K562 (cell line): ENCODE measurements at regions not wholly inside any gene's neighbourhood (a gene's known extent, or its start where the extent isn't known, plus 50 kb on each side); places are given as distances from the start of the nearest gene placed in this dataset.
A peak's percentile ranks its signal among the peaks of the same experiment; 100 is the strongest.

Experiments
- ATAC-seq: fragments of 200-7000 bp; cut with Tn5 transposase; 3 replicates; pipeline ENCODE4 v1.9.1; 2020; ENCODE audit warnings: moderate library complexity
- BruUV-seq: library from RNA; stranded (reverse); fragments of 400-500 nt; replicated peaks from 2 replicates; lab custom pipeline; 2021; lab: Mats Ljungman, UMichigan
- CTCF ChIA-PET: fragments of 300-600 bp; formaldehyde crosslinking; extraction: SDS; loops from one replicate; lab custom pipeline; 2021; ENCODE audit warnings: low intra/inter-chr PET ratio; lab: Yijun Ruan, JAX
- POLR2A ChIA-PET: fragments of 300-600, 350-650 bp; sonication (Branson Sonifier 250); formaldehyde crosslinking; extraction: SDS; loops from one replicate; lab custom pipeline; 2021; ENCODE audit warnings: antibody characterized with exemption, inconsistent platforms; lab: Yijun Ruan, JAX
- DNase-seq, 4 experiments: peaks; one replicate each; pipeline versions ENCODE4 v3.0.0 to v3.0.0-alpha.2; 2011 to 2018; ENCODE audit warnings: low spot score in 3 of 4, mixed read lengths in 3 of 4; ENCODE audit errors: extremely low read depth in 1 of 4
- FAIRE-seq: peaks from 2 replicates; lab custom pipeline; 2011; peaks lifted over from hg19 to GRCh38; lab: Jason Lieb, UNC
- H2AFZ ChIP-seq: 2 replicates; pipeline ENCODE4 v1.6.0; 2011; ENCODE audit warnings: low read depth, low read length, control low read depth, inconsistent platforms
- H3K27ac ChIP-seq: fragments of 200-600 bp; 3 replicates; pipeline ENCODE4 v1.8.0; 2011; ENCODE audit warnings: low read depth, mild to moderate bottlenecking, control low read depth, inconsistent platforms, low read length, moderate library complexity, mixed read lengths; ENCODE audit errors: extremely low read depth
- H3K27me3 ChIP-seq, 2 experiments: fragments of 300-600 bp in 1 of 2; 2 replicates in 1 of 2; 3 replicates in 1 of 2; pipeline versions ENCODE4 v1.6.0 to v1.8.0; 2011; ENCODE audit warnings: inconsistent platforms in 2 of 2, low read length in 2 of 2, mild to moderate bottlenecking in 1 of 2, mixed read lengths in 1 of 2, moderate library complexity in 1 of 2; ENCODE audit not compliant: control insufficient read depth in 2 of 2, insufficient read depth in 2 of 2
- H3K36me3 ChIP-seq: fragments of 300-600 bp; 3 replicates; pipeline ENCODE4 v1.8.0; 2011; ENCODE audit warnings: mild to moderate bottlenecking, low read length, inconsistent platforms; ENCODE audit not compliant: control insufficient read depth, insufficient read depth
- H3K4me1 ChIP-seq, 2 experiments: fragments of 200-600 bp in 1 of 2; replicated peaks in 1 of 2; 2 replicates in 1 of 2; 3 replicates in 1 of 2; pipeline versions ENCODE4 v1.5.1 to v1.8.0; 2011; ENCODE audit warnings: inconsistent platforms in 2 of 2, low read length in 2 of 2, mild to moderate bottlenecking in 1 of 2, mixed read lengths in 1 of 2, moderate library complexity in 1 of 2; ENCODE audit not compliant: control insufficient read depth in 2 of 2, insufficient read depth in 2 of 2
- H3K4me2 ChIP-seq: 2 replicates; pipeline ENCODE4 v1.6.1; 2011; ENCODE audit warnings: low read length, control low read depth, inconsistent platforms, mixed read lengths; ENCODE audit not compliant: insufficient read depth
- H3K4me3 ChIP-seq: fragments of 200-600 bp; sonication (generic), shearing (Covaris generic); 2 replicates; pipeline ENCODE4 v1.5.1; 2016; ENCODE audit warnings: control low read depth, inconsistent platforms
- H3K79me2 ChIP-seq: fragments of 200-600 bp; 3 replicates; pipeline ENCODE4 v1.8.0; 2011; ENCODE audit warnings: low read length, inconsistent platforms; ENCODE audit not compliant: control insufficient read depth, insufficient read depth
- H3K9ac ChIP-seq, 2 experiments: 2 replicates each; pipeline versions ENCODE4 v1.6.0 to v1.6.1; 2011; ENCODE audit warnings: low read depth in 2 of 2, low read length in 2 of 2, control low read depth in 1 of 2, inconsistent platforms in 1 of 2, mild to moderate bottlenecking in 1 of 2, mixed read lengths in 1 of 2; ENCODE audit not compliant: insufficient read depth in 1 of 2
- H3K9me1 ChIP-seq: one replicate; pipeline ENCODE4 v1.6.0; 2011; ENCODE audit warnings: inconsistent platforms, mild to moderate bottlenecking, low read length, moderate library complexity; ENCODE audit not compliant: control insufficient read depth, insufficient read depth
- H3K9me3 ChIP-seq: replicated peaks from 2 replicates; pipeline ENCODE4 v1.5.1; 2011; ENCODE audit warnings: low read depth, low read length, inconsistent platforms; ENCODE audit not compliant: control insufficient read depth, insufficient read depth
- H4K20me1 ChIP-seq: replicated peaks from 2 replicates; pipeline ENCODE4 v1.6.1; 2011; ENCODE audit warnings: low read length, inconsistent platforms, mixed read lengths; ENCODE audit not compliant: control insufficient read depth, insufficient read depth
- ASH1L ChIP-seq: fragments of 450-650 bp; IDR thresholded peaks from 2 replicates; pipeline ENCODE4 v1.6.1; 2018; ENCODE audit warnings: borderline replicate concordance, mild to moderate bottlenecking, low read depth; ENCODE audit not compliant: partially characterized antibody
- CC2D1A ChIP-seq: fragments of 450-650 bp; IDR thresholded peaks from 2 replicates; pipeline ENCODE4 v1.6.1; 2017; ENCODE audit warnings: mild to moderate bottlenecking
- HOXB6 ChIP-seq: fragments of 250-450 bp; sonication (Bioruptor Pico); IDR thresholded peaks from 2 replicates; pipeline ENCODE4 v1.5.1; 2022; ENCODE audit warnings: mild to moderate bottlenecking, borderline replicate concordance
- TCF3 ChIP-seq: sonication (generic); formaldehyde crosslinking; IDR thresholded peaks from 2 replicates; pipeline ENCODE4 v1.4.0; 2020; ENCODE audit warnings: mild to moderate bottlenecking, missing genetic modification reagents
- YBX1 ChIP-seq: fragments of 450-650 bp; IDR thresholded peaks from 2 replicates; pipeline ENCODE4 v1.7.1; 2016; ENCODE audit warnings: mild to moderate bottlenecking
- YY1 ChIP-seq, 3 experiments: IDR thresholded peaks; 2 replicates each; pipeline ENCODE4 v1.6.1; 2011; ENCODE audit warnings: low read length in 2 of 3, mild to moderate bottlenecking in 2 of 3, moderate library complexity in 2 of 3, borderline replicate concordance in 1 of 3, control low read depth in 1 of 3, low read depth in 1 of 3; ENCODE audit not compliant: insufficient read depth in 3 of 3, insufficient replicate concordance in 2 of 3, control insufficient read depth in 1 of 3, insufficient read length in 1 of 3; ENCODE audit errors: extremely low read depth in 1 of 3
- ZNF3 ChIP-seq: fragments of 250-450 bp; sonication (Bioruptor Pico); IDR thresholded peaks from 2 replicates; pipeline ENCODE4 v1.5.0; 2021; ENCODE audit warnings: mild to moderate bottlenecking, moderate library complexity
- ZNF324 ChIP-seq: fragments of 250-450 bp; sonication (Bioruptor Pico); IDR thresholded peaks from 2 replicates; pipeline ENCODE4 v1.4.0; 2020; ENCODE audit warnings: mild to moderate bottlenecking
- ZNF77 ChIP-seq: fragments of 250-450 bp; sonication (Bioruptor Pico); IDR thresholded peaks from 2 replicates; pipeline ENCODE4 v1.5.0; 2020
- WGBS: fragments of 100-300 bp; shearing (Covaris generic); methylation state at CpG from one replicate; pipeline ENCODE4 v1.1.6; 2016; ENCODE audit warnings: low coverage, mixed read lengths; ENCODE audit not compliant: insufficient coverage; ENCODE audit errors: missing lambda C conversion rate; 5-methylcytosine and 5-hydroxymethylcytosine counted together
- in situ Hi-C: fragments of 300-500 bp; cut with MboI; formaldehyde crosslinking; loops from 4 replicates; pipeline ENCODE4 v1.15.0; 2018; ENCODE audit warnings: inconsistent platforms, mixed read lengths
- intact Hi-C: fragments of 100-400 bp; cut with micrococcal nuclease; formaldehyde crosslinking; loops from 2 replicates; pipeline ENCODE4 v1.14.2; 2022
- TF ChIP-seq, protein P1 (sequence below): fragments of 200-800 bp; sonication (Bioruptor generic); IDR thresholded peaks from 2 replicates; pipeline ENCODE4 v1.6.1; 2016; ENCODE audit warnings: missing genetic modification characterization, missing compliant biosample characterization
- TF ChIP-seq, protein P2 (sequence below): IDR thresholded peaks from 2 replicates; pipeline ENCODE4 v1.6.1; 2011; ENCODE audit warnings: borderline replicate concordance, low read depth, mild to moderate bottlenecking, moderate library complexity, low read length; ENCODE audit not compliant: insufficient read depth, poor library complexity, severe bottlenecking
- TF ChIP-seq, protein P3 (sequence below): fragments of 450-650 bp; IDR thresholded peaks from 2 replicates; pipeline ENCODE4 v1.6.1; 2016; ENCODE audit warnings: borderline replicate concordance

DNA sequence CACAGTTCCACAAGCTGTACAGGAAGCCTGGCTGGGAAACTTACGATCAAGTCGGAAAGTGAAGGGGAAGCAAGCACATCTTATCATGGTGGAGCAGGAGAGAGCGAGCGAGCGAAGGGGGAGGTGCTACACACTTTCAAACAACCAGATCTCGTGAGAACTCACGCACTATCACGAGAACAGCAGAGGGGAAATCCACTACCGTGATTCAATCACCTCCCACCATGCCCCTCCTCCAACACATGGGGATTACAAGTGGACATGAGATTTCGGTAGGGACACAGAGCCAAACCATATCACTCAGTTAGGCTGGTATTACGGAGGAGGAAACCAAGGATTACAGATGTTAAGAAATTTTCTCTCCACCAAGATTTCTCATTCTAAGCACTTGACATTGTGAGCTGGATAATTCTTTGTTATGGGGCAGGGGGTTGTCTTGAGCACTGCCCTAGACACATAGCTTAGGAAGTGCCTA lies 262.0 kb upstream of the G2E3 start:
- ATAC-seq, result peak; percentile 97
- TF ChIP-seq, protein P1, sequence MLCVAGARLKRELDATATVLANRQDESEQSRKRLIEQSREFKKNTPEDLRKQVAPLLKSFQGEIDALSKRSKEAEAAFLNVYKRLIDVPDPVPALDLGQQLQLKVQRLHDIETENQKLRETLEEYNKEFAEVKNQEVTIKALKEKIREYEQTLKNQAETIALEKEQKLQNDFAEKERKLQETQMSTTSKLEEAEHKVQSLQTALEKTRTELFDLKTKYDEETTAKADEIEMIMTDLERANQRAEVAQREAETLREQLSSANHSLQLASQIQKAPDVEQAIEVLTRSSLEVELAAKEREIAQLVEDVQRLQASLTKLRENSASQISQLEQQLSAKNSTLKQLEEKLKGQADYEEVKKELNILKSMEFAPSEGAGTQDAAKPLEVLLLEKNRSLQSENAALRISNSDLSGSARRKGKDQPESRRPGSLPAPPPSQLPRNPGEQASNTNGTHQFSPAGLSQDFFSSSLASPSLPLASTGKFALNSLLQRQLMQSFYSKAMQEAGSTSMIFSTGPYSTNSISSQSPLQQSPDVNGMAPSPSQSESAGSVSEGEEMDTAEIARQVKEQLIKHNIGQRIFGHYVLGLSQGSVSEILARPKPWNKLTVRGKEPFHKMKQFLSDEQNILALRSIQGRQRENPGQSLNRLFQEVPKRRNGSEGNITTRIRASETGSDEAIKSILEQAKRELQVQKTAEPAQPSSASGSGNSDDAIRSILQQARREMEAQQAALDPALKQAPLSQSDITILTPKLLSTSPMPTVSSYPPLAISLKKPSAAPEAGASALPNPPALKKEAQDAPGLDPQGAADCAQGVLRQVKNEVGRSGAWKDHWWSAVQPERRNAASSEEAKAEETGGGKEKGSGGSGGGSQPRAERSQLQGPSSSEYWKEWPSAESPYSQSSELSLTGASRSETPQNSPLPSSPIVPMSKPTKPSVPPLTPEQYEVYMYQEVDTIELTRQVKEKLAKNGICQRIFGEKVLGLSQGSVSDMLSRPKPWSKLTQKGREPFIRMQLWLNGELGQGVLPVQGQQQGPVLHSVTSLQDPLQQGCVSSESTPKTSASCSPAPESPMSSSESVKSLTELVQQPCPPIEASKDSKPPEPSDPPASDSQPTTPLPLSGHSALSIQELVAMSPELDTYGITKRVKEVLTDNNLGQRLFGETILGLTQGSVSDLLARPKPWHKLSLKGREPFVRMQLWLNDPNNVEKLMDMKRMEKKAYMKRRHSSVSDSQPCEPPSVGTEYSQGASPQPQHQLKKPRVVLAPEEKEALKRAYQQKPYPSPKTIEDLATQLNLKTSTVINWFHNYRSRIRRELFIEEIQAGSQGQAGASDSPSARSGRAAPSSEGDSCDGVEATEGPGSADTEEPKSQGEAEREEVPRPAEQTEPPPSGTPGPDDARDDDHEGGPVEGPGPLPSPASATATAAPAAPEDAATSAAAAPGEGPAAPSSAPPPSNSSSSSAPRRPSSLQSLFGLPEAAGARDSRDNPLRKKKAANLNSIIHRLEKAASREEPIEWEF (CRISPR knock-in tag), result no peak
- TF ChIP-seq ZNF77 (CRISPR knock-in tag) (no peak), CC2D1A (peak; percentile 79), TCF3 (CRISPR knock-in tag) (peak; percentile 45), HOXB6 (CRISPR knock-in tag) (no peak), ASH1L (no peak), ZNF3 (CRISPR knock-in tag) (no peak), YBX1 (no peak), YY1 (IDR thresholded peaks at IDR 0.05; ENCODE audit: borderline replicate concordance in 1 of 3, control insufficient read depth in 1 of 3, extremely low read depth in 1 of 3, insufficient read depth in 3 of 3, insufficient read length in 1 of 3, insufficient replicate concordance in 2 of 3, low read depth in 1 of 3, low read length in 2 of 3) (peak in 1 of 3 experiments; percentile 61), ZNF324 (CRISPR knock-in tag) (no peak)
- TF ChIP-seq, protein P2, sequence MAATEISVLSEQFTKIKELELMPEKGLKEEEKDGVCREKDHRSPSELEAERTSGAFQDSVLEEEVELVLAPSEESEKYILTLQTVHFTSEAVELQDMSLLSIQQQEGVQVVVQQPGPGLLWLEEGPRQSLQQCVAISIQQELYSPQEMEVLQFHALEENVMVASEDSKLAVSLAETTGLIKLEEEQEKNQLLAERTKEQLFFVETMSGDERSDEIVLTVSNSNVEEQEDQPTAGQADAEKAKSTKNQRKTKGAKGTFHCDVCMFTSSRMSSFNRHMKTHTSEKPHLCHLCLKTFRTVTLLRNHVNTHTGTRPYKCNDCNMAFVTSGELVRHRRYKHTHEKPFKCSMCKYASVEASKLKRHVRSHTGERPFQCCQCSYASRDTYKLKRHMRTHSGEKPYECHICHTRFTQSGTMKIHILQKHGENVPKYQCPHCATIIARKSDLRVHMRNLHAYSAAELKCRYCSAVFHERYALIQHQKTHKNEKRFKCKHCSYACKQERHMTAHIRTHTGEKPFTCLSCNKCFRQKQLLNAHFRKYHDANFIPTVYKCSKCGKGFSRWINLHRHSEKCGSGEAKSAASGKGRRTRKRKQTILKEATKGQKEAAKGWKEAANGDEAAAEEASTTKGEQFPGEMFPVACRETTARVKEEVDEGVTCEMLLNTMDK, result no peak
- TF ChIP-seq, protein P3, sequence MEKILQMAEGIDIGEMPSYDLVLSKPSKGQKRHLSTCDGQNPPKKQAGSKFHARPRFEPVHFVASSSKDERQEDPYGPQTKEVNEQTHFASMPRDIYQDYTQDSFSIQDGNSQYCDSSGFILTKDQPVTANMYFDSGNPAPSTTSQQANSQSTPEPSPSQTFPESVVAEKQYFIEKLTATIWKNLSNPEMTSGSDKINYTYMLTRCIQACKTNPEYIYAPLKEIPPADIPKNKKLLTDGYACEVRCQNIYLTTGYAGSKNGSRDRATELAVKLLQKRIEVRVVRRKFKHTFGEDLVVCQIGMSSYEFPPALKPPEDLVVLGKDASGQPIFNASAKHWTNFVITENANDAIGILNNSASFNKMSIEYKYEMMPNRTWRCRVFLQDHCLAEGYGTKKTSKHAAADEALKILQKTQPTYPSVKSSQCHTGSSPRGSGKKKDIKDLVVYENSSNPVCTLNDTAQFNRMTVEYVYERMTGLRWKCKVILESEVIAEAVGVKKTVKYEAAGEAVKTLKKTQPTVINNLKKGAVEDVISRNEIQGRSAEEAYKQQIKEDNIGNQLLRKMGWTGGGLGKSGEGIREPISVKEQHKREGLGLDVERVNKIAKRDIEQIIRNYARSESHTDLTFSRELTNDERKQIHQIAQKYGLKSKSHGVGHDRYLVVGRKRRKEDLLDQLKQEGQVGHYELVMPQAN, result no peak

More for the DNA sequence above, 262.0 kb upstream of the G2E3 start:
- CTCF ChIA-PET, result no interaction called here
- Histone ChIP-seq H2AFZ (peak overlapping the region; percentile 99), H3K9me3 (no peaks in the 10 kb centered on the region), H3K4me2 (peak overlapping the region; percentile 84), H3K79me2 (no peaks in the 10 kb centered on the region), H3K27ac (peak overlapping the region; percentile 82), H3K9ac (peak overlapping the region in 1 of 2 experiments; percentile 73; a peak in 2 of 4 replicates), H4K20me1 (no peaks in the 10 kb centered on the region), H3K4me3 (peak overlapping the region; percentile 46), H3K9me1 (no peaks in the 10 kb centered on the region), H3K4me1 (peaks cover 4 to 5% of the 10 kb centered on the region in 2 experiments; a peak in 3 of 5 replicates), H3K27me3 (no peaks in the 10 kb centered on the region), H3K36me3 (no peaks in the 10 kb centered on the region)
- POLR2A ChIA-PET, result no interaction called here
- FAIRE-seq (peak; percentile 94), DNase-seq (peak; percentile 12 to 84 (median 20))
- WGBS, result 2% methylated on average over 11 of the region's 11 CpGs
- intact Hi-C loops (no loop called here), in situ Hi-C loops (no loop called here)
- BruUV-seq, result no TSS peak
